Activated CD4-positive, CD25-positive, alpha-beta regulatory T cell treated with anti-CD3 and anti-CD28 coated beads, Interleukin-2, amount 50 U/mL, for 24 hours (primary cell): ENCODE measurements at regions not wholly inside any gene's neighbourhood (a gene's known extent, or its start where the extent isn't known, plus 50 kb on each side); places are given as distances from the start of the nearest gene placed in this dataset.
A peak's percentile ranks its signal among the peaks of the same experiment; 100 is the strongest.
"Not testable (repeated sequence)": the region's sequence is repeated elsewhere in the genome, so short reads cannot be mapped to it uniquely, and the experiment has no call there.

Source experiments
- ATAC-seq, 2 donors: fragments of 150-1000 bp; cut with Tn5 transposase; one replicate each; pipeline ENCODE4 v1.10.0; 2021; ENCODE audit warnings: mild to moderate bottlenecking in 1 of 2, moderate library complexity in 1 of 2

DNA sequence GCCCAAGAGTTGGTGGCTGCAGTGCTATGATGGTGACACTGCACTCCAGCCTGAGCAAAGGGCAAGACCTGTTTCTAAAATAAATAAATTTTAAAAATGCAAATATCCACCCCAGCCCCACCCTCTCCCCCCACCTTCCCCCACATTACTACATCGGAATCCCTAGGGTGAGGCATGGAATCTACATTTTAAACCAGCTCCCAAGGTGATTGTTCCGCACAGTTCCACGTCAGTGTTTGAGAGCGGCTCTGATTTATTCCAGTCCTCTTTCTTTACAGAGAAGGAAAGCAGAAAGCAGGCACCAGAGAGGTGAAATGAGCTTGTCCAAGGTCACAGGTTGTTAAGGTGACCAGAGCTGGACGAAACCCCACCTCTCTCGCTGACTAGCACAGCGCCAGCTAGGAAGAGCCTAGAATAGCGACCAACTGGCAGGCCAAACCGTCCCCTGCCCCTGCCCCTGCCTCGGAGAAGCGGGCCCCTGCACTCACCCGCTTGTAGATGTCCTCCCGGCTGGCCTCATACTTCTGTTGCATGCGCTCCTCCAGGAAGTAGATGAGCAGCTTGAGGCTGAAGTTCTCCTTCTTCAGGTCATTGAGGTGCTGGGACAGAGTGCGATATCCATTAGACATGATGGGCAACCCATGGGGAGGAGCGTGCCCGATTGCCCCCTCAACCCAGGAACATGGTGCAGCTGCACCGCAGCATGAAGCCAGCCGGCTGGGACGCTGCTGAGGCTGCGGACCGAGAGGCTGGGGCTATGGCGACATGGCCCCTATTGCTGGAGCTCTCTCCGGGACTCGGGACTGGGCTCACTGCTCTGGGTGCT is 103.7 kb upstream of the NBPF26 start:
- ATAC-seq, result not testable (repeated sequence)

DNA sequence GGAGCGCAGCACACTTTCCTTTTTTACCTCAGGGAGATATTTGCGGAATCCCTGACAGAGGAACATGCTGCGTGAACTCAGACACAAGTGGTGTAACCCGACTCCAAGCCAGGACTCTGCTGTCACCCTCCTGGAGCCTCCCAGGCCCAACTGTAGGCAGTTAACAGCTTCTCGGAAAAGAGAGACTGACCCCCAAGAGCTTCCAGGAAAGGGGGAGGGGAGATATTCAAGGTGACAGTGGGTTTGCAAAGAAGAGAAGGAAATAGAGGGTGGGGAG is 103.1 kb upstream of the NBPF26 start:
- ATAC-seq, result not testable (repeated sequence)

DNA sequence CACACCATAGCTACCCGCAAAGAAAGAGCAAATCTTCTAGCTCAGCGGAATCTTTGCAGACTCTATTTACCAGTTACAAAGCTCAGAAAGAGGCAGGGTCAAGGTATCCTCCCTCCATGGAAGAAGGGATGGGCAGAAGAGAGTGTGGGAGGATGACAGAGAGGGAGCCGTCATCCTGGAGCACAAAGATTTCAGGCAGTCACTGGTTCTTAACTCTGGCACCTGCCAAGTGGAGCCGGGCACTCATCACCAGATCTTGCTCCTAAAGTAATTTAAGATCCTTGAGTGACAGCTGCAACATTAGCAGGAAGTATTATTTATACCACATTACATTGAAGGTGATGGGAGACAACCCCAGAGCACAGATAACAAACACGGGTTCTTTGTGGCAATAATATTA is 102.5 kb upstream of the NBPF26 start:
- not testable (repeated sequence) for ATAC-seq

DNA sequence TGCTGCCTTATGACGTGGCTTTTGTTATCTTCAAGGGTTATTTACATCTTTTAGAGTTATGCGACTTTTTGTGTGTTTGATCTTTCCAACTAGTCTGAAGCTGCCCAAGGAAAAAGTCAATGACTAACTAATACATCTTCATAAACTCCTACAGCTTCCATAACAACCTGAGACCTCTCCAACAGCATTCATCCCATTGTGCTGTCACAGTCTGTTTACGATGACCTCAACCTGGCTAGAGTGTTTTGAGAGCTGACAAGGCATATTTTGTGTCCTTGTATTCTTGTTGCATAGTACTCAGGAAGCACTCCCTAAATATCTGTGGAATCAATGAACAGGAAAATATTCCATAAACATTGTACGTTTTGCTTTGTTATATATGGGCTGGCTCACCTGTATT is 100.2 kb upstream of the NBPF26 start:
- not testable (repeated sequence) for ATAC-seq

GRCh38 chr1:120624565-120625064 is 99.1 kb upstream of the NBPF26 start:
- ATAC-seq, result not testable (repeated sequence)

GRCh38 chr1:120629832-120630455 is 93.8 kb upstream of the NBPF26 start:
- not testable (repeated sequence) for ATAC-seq

GRCh38 chr1:120634816-120635806 is 88.6 kb upstream of the NBPF26 start:
- ATAC-seq, result not testable (repeated sequence)

DNA sequence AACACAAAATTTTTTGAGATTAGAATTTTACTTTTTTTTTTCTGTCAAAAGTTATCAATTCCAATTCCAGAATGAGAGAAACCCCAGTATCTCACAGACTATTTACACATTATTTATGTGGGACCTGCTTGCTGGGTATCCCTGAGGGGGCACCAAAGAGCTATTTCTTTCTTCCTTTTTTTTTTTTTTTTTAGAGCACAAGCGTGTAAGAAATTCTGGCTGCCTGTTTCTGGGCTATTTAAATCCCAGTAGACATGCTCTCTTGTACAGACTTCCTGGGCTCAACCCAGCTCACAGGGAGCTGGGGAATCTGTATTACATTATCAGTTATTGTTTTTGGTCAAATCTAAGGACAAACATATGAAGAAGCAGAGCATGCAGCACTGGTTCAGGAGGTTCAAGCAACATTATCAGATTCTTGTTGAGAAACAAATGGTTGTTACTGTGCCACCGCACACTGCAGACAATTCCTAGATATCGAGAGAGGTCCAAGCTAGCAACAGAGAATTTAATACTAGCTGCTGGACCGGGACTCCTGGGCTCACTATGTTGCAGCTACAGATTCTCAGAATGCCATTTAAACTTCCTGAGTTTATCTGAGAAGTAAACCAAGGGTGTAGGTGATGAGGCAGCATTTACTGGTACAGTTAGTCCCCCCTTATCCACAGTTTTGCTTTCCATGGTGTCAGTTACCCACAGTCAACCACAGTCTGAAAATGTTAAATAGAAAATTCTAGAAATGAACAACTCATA is 83.3 kb upstream of the NBPF26 start:
- ATAC-seq, result not testable (repeated sequence)

DNA sequence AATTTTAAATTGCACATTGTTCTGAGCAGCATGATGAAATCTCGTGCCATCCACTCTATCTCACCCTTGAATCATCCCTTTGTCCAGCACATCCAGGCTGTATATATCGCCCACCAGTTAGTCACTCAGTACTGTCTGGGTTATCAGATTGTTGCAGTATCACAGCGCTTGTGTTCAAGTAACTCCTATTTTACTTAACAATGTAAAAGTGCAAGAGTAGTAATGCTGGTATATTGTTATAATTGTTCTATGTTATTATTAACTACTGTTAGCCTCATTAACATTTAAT is 82.8 kb upstream of the NBPF26 start:
- not testable (repeated sequence) for ATAC-seq

GRCh38 chr1:120647182-120647581 is 76.6 kb upstream of the NBPF26 start:
- not testable (repeated sequence) for ATAC-seq

DNA sequence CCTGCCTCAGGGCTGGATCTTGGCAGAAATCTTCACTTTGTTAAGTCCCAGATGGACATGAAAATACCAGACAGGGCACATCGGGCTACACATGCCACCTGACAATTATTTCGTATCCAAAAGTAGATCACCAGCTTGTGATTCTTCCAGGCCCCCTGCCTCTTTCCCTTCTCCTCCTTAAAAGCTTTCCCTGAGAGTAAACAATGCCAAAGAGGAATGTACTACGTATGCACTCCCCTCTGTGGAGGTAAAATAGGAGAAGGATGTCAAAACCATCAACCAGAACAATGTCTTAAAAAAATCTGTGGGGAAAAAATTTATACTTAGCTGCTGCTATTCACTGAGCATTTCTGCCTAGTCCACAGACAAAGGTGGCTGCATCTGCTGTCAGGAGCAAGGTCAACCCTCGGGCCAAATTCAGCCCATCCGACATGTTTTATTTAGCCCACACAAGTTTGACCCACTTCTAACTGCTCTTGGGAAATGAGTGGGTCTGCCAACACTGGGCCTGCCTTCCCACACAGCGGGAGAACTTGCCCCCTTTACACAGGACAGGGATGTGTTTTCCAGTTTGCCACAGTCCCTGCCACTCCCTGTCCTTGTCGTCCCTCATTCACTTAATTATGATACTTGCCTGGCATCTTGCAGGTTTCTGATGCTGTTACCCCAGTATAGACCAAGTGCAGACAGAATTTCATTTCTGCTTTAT is 74.7 kb upstream of the NBPF26 start:
- ATAC-seq, result not testable (repeated sequence)

DNA sequence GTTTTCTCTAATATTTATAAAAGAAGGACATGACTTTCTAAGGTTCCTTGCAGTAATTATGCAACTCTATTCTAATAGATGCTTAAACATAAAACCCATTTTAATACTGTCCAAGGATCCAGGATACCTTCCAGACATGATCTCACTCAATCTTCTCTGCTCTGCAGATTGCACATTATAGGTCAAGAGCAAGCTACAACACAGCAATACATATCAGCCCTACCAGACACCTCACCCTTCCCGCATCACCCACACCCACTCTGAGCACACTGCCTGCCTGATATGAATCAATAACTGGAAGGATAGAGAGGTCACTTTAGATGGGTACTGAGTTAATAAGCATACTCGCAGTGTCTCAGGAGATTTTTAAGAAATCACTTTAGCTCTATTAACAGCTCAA is 74.0 kb upstream of the NBPF26 start:
- not testable (repeated sequence) for ATAC-seq

GRCh38 chr1:120654114-120654513 is 69.6 kb upstream of the NBPF26 start:
- ATAC-seq, result not testable (repeated sequence)

DNA sequence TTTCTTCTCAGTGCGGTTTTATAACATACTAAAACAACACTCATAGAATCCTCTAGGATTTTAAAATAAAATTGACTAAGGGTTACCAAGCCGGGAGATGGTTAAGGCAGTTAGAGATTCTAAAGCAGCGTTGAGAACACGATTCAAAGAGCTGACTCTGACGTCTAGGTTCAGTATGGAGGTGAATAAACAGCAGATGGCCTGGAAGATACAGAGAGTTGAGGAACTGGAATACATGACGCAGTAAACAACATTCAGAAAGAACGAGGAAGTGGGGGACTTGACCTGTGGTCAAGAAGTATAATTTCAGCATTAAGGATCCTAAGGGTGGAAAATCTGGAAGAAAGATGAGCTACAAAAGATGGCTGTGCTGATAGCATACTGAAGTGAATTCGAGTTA is 68.4 kb upstream of the NBPF26 start:
- ATAC-seq, result not testable (repeated sequence)

DNA sequence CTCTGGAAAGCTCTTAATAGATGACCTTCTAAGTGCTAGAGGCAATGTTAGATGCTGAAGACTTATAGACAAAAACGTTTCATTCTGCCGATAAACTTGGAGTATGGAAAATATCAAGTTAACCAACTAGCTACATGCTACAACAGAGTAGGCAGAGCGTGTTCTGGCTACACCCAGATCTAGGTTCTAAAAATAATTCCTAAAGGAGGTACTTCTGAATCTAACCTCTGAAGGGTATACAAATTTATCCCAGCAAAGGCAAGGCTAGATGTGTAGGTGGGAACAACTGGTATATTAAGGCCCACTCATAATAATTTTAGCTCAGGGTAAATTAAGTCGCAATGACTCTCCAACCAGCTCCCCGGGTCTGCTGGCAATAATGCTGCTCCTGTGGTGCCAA is 67.6 kb upstream of the NBPF26 start:
- not testable (repeated sequence) for ATAC-seq

- peak in 1 of 2 donors; percentile 45 for ATAC-seq
Observed at GRCh38 chr1:120657804-120658203, 65.9 kb upstream of the NBPF26 start.

- ATAC-seq, result not testable (repeated sequence)
Observed at GRCh38 chr1:120658622-120659021, 65.1 kb upstream of the NBPF26 start.

DNA sequence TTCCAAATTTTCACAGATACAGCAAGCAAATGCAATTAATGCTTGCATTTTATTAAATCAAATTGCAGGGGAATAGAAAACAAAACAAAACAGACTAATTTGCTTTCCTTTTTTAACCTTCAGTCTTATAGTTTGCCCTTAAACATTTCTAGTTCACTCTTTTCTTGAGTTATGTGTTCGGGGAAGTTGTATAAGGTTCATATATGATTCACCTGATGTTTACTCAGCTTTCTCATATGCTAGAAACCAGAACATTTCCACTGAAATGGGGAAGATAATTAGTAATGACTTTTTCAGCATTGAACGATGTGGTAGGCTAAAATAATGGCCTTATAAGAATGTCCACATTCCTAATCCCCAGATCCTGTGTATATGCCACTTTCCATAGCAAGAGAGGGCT is 64.6 kb upstream of the NBPF26 start:
- ATAC-seq, result peak in 1 of 2 donors; percentile 55

- ATAC-seq, result not testable (repeated sequence)
Observed at GRCh38 chr1:120664376-120665249, 59.1 kb upstream of the NBPF26 start.

GRCh38 chr1:120665250-120665577 is 58.5 kb upstream of the NBPF26 start:
- peak; percentile 95 to 96 for ATAC-seq

GRCh38 chr1:120668187-120668586 is 55.6 kb upstream of the NBPF26 start:
- peak; percentile 67 to 70 for ATAC-seq
